ENCODE measurements at regions not wholly inside any gene's neighbourhood (a gene's known extent, or its start where the extent isn't known, plus 50 kb on each side); places are given as distances from the start of the nearest gene placed in this dataset.

DNA sequence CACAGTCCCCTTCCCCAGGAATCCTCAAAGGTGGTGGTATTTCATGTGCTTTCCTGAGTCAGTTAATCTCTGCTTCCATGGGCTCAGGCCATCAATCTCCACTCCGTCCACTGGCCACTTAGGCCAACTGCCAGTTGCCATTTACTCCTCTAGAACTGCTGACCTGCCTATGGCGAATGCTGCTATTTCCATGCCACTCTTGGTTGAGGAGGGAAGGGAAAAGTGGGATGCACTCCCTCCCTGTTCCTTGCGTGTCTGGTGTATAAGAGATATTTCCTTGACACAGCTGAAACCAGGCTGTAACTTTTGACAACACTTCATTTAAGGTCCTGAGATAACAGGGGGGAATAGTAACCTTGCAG is 261.5 kb downstream of the MREG start:
- no peaks in the 10 kb centered on the region for H3K36me3 ChIP-seq (ENCODE audit: control insufficient read depth in 1 of 2, insufficient read depth in 2 of 2, low read length in 2 of 2)
- H3K27me3 ChIP-seq (ENCODE audit: low read depth, low read length), result no peaks in the 10 kb centered on the region
- H3K27ac ChIP-seq (ENCODE audit: low read length), result no peak overlapping the region
- H3K4me3 ChIP-seq (ENCODE audit: low read depth in 1 of 2, low read length in 2 of 2), result no peak overlapping the region
- H3K9me3 ChIP-seq (ENCODE audit: control insufficient read depth in 1 of 2, low read length in 2 of 2), result no peaks in the 10 kb centered on the region
- H3K4me1 ChIP-seq (ENCODE audit: control insufficient read depth in 1 of 2, insufficient read depth in 2 of 2, low read length in 2 of 2), result peaks cover 0 to 12% of the 10 kb centered on the region in 2 donors

DNA sequence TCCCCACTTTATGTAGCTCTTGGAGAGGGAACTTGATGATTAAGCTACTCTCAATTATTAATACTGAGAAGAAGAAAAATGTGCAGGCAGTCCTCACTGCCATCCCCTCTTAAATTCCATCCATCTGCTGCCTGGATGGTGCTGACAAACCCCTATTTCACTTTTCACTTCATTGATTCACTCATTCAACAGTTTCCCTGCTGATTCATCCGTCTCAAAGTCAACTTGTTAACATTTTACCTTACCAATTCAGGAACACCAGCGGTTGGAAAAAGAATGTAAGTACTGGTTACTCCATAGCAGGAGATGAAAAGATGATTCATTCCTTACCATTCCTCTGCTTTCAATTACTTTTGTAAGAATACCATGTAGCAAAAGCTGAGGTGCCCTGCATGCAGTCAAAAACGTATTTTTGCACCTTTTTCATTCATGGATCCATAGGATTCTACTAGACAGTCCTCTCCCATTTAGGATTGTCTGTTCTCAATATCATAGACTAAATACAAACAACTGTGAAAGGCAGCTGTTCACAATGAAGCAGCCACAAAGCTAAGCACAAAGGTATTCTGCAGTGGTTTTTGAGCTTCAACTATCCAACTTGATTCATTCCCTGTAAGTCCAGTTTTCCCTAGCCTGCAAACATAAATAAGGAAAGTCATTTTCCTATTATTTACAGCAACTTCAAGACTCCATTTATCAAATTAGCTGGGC is 262.0 kb downstream of the MREG start:
- Histone ChIP-seq H3K27me3 (ENCODE audit: low read depth, low read length) (no peaks in the 10 kb centered on the region), H3K36me3 (ENCODE audit: control insufficient read depth in 1 of 2, insufficient read depth in 2 of 2, low read length in 2 of 2) (no peaks in the 10 kb centered on the region), H3K4me3 (ENCODE audit: low read depth in 1 of 2, low read length in 2 of 2) (no peak overlapping the region), H3K27ac (ENCODE audit: low read length) (no peak overlapping the region), H3K4me1 (ENCODE audit: control insufficient read depth in 1 of 2, insufficient read depth in 2 of 2, low read length in 2 of 2) (peaks cover 0 to 12% of the 10 kb centered on the region in 2 donors), H3K9me3 (ENCODE audit: control insufficient read depth in 1 of 2, low read length in 2 of 2) (no peaks in the 10 kb centered on the region)

- no peak overlapping the region for H3K4me3 ChIP-seq (ENCODE audit: low read depth in 1 of 2, low read length in 2 of 2)
- H3K4me1 ChIP-seq (ENCODE audit: control insufficient read depth in 1 of 2, insufficient read depth in 2 of 2, low read length in 2 of 2), result peaks cover 0 to 12% of the 10 kb centered on the region in 2 donors
- no peaks in the 10 kb centered on the region for H3K36me3 ChIP-seq (ENCODE audit: control insufficient read depth in 1 of 2, insufficient read depth in 2 of 2, low read length in 2 of 2)
- no peaks in the 10 kb centered on the region for H3K27me3 ChIP-seq (ENCODE audit: low read depth, low read length)
- H3K27ac ChIP-seq (ENCODE audit: low read length), result no peak overlapping the region
- H3K9me3 ChIP-seq (ENCODE audit: control insufficient read depth in 1 of 2, low read length in 2 of 2), result no peaks in the 10 kb centered on the region
Measured at GRCh38 chr2:215750763-215751162, 262.6 kb downstream of the MREG start.

DNA sequence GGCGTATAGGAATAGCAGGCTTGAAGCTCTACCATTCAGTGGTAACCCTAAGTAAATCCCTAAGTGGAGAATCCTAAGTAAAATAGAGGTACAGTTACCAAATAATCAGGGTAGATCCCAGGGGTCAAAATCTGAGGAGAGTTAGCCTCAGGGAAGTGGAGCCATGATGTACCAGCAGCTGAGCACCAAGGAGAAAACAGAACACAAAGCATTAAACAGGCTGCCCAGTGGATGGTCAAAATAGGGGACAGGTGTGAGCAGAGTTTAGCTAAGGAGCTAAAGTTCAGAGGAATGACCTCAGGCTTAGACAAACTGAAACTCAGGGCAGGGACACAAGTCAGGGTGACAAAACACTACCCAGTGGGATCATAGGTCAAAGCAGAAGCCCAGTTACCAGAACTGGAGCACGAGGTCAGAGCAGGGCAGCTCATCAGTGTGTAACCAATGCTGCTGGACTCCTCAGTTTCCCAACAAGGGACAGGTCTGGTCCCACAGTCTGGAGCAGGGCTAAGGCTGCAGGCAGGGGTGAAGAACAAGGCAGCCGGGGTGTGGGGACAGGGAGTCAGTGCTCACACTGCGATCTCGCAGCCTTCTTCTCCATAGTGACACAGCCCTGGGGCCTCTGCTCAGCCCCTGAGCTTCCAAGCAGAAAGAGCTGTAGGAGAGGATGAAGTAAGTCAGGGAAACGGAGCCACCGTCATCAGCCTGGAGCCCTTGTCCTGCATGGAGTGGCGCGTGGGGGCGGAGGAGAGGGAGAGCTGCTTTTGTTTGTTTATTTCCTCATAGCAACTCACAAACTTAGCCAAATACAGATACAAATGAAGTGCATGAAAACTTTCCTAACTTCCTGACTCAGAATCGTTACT is 264.0 kb downstream of the MREG start:
- H3K27me3 ChIP-seq (ENCODE audit: low read depth, low read length), result no peaks in the 10 kb centered on the region
- H3K4me3 ChIP-seq (ENCODE audit: low read depth in 1 of 2, low read length in 2 of 2), result no peak overlapping the region
- H3K4me1 ChIP-seq (ENCODE audit: control insufficient read depth in 1 of 2, insufficient read depth in 2 of 2, low read length in 2 of 2), result peaks cover 0 to 12% of the 10 kb centered on the region in 2 donors
- H3K27ac ChIP-seq (ENCODE audit: low read length), result peak overlapping the region; percentile 50
- no peaks in the 10 kb centered on the region for H3K9me3 ChIP-seq (ENCODE audit: control insufficient read depth in 1 of 2, low read length in 2 of 2)
- H3K36me3 ChIP-seq (ENCODE audit: control insufficient read depth in 1 of 2, insufficient read depth in 2 of 2, low read length in 2 of 2), result no peaks in the 10 kb centered on the region

DNA sequence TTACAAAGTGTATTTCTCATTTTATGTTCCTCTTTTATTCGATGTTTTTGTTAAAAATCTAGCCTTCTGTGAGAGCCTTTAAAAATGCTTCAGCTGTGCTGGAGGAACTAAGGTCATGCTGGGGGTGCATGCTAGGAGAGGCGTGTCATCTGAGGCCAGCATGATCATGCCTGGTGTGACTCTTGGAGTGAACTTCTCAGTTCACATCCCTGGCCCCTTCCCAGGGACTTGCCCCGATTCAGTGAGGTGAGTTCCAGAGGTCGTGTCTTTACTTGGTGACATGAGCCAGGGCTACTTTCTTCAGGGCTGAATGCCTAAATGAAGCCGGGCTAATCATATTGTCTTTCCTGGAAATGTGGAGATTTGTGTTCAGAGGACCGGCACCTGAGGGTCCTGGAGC is 264.9 kb downstream of the MREG start:
- H3K4me1 ChIP-seq (ENCODE audit: control insufficient read depth in 1 of 2, insufficient read depth in 2 of 2, low read length in 2 of 2), result peaks cover 0 to 12% of the 10 kb centered on the region in 2 donors
- H3K36me3 ChIP-seq (ENCODE audit: control insufficient read depth in 1 of 2, insufficient read depth in 2 of 2, low read length in 2 of 2), result no peaks in the 10 kb centered on the region
- H3K27ac ChIP-seq (ENCODE audit: low read length), result peak overlapping the region; percentile 50
- no peak overlapping the region for H3K4me3 ChIP-seq (ENCODE audit: low read depth in 1 of 2, low read length in 2 of 2)
- H3K27me3 ChIP-seq (ENCODE audit: low read depth, low read length), result no peaks in the 10 kb centered on the region
- no peaks in the 10 kb centered on the region for H3K9me3 ChIP-seq (ENCODE audit: control insufficient read depth in 1 of 2, low read length in 2 of 2)

DNA sequence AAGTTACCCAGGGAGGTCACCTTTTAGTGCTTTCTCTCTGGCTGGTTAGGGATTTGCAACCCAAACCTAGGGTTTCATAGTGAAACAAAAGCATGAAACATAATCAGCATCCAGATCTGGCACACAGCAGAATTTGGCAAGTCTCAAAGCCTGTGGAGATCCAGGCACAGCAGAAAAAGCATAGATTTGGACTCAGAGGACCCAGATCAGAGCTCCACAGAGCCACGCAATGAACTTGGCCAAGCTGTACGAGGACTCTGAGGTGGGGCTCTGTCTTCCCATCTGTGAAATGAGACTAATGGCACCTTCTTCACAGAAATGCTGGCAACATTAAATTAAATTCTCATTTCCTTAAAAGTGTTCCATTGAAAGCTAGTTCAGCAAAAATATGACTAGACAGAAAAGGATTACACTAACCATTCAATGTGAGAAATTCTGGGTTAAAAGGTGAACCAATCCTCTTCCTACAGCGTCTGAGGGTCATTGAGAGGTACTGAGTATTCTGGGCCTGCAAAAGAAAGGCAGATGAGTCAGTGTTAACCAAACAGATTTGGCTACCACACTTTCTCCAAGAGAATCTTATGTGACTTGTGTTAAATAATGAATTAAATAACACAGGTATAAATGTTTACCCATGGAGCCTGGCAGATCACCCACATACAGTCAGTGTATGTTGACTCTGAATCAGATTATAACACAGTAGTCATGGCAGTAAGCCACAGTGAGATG is 266.3 kb downstream of the MREG start:
- H3K4me3 ChIP-seq (ENCODE audit: low read depth in 1 of 2, low read length in 2 of 2), result no peak overlapping the region
- H3K27ac ChIP-seq (ENCODE audit: low read length), result no peak overlapping the region
- H3K36me3 ChIP-seq (ENCODE audit: control insufficient read depth in 1 of 2, insufficient read depth in 2 of 2, low read length in 2 of 2), result no peaks in the 10 kb centered on the region
- H3K4me1 ChIP-seq (ENCODE audit: control insufficient read depth in 1 of 2, insufficient read depth in 2 of 2, low read length in 2 of 2), result peaks cover 0 to 12% of the 10 kb centered on the region in 2 donors
- no peaks in the 10 kb centered on the region for H3K9me3 ChIP-seq (ENCODE audit: control insufficient read depth in 1 of 2, low read length in 2 of 2)
- H3K27me3 ChIP-seq (ENCODE audit: low read depth, low read length), result no peaks in the 10 kb centered on the region

- Histone ChIP-seq H3K27ac (ENCODE audit: low read length) (no peak overlapping the region), H3K4me1 (ENCODE audit: control insufficient read depth in 1 of 2, insufficient read depth in 2 of 2, low read length in 2 of 2) (peaks cover 0 to 12% of the 10 kb centered on the region in 2 donors), H3K4me3 (ENCODE audit: low read depth in 1 of 2, low read length in 2 of 2) (no peak overlapping the region), H3K9me3 (ENCODE audit: control insufficient read depth in 1 of 2, low read length in 2 of 2) (no peaks in the 10 kb centered on the region), H3K27me3 (ENCODE audit: low read depth, low read length) (no peaks in the 10 kb centered on the region), H3K36me3 (ENCODE audit: control insufficient read depth in 1 of 2, insufficient read depth in 2 of 2, low read length in 2 of 2) (no peaks in the 10 kb centered on the region)
Measured at GRCh38 chr2:215746226-215746886, 267.0 kb downstream of the MREG start.

- H3K4me3 ChIP-seq (ENCODE audit: low read depth in 1 of 2, low read length in 2 of 2), result no peak overlapping the region
- peaks cover 0 to 12% of the 10 kb centered on the region in 2 donors for H3K4me1 ChIP-seq (ENCODE audit: control insufficient read depth in 1 of 2, insufficient read depth in 2 of 2, low read length in 2 of 2)
- H3K9me3 ChIP-seq (ENCODE audit: control insufficient read depth in 1 of 2, low read length in 2 of 2), result no peaks in the 10 kb centered on the region
- H3K27me3 ChIP-seq (ENCODE audit: low read depth, low read length), result no peaks in the 10 kb centered on the region
- H3K27ac ChIP-seq (ENCODE audit: low read length), result no peak overlapping the region
- no peaks in the 10 kb centered on the region for H3K36me3 ChIP-seq (ENCODE audit: control insufficient read depth in 1 of 2, insufficient read depth in 2 of 2, low read length in 2 of 2)
Measured at GRCh38 chr2:215745331-215745730, 268.0 kb downstream of the MREG start.

DNA sequence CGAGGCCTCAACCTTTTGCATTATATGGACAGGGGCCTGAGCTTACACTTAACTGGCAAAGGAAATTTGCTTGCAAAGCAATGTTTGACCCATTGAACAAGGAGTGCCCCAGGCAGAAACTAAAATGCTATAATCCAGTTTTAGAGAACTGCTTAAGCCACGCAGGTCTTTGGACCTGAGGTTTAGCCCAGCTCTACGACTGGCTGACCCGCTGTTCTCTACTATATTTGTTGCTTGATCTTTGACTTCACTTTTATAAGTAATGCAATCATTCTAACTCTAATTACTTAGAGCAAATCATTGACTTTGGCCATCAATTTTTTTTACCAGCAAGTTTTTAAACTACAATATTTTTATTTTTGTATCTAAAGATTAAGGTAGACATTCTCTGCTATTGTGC is 268.8 kb downstream of the MREG start:
- no peak overlapping the region for H3K27ac ChIP-seq (ENCODE audit: low read length)
- no peaks in the 10 kb centered on the region for H3K9me3 ChIP-seq (ENCODE audit: control insufficient read depth in 1 of 2, low read length in 2 of 2)
- H3K4me3 ChIP-seq (ENCODE audit: low read depth in 1 of 2, low read length in 2 of 2), result no peak overlapping the region
- H3K4me1 ChIP-seq (ENCODE audit: control insufficient read depth in 1 of 2, insufficient read depth in 2 of 2, low read length in 2 of 2), result peaks cover 0 to 8% of the 10 kb centered on the region in 2 donors
- H3K36me3 ChIP-seq (ENCODE audit: control insufficient read depth in 1 of 2, insufficient read depth in 2 of 2, low read length in 2 of 2), result no peaks in the 10 kb centered on the region
- no peaks in the 10 kb centered on the region for H3K27me3 ChIP-seq (ENCODE audit: low read depth, low read length)

GRCh38 chr2:215743066-215743465 is 270.3 kb downstream of the MREG start:
- no peaks in the 10 kb centered on the region for H3K9me3 ChIP-seq (ENCODE audit: control insufficient read depth in 1 of 2, low read length in 2 of 2)
- H3K4me3 ChIP-seq (ENCODE audit: low read depth in 1 of 2, low read length in 2 of 2), result no peak overlapping the region
- H3K27me3 ChIP-seq (ENCODE audit: low read depth, low read length), result no peaks in the 10 kb centered on the region
- no peaks in the 10 kb centered on the region for H3K36me3 ChIP-seq (ENCODE audit: control insufficient read depth in 1 of 2, insufficient read depth in 2 of 2, low read length in 2 of 2)
- H3K27ac ChIP-seq (ENCODE audit: low read length), result no peak overlapping the region
- peaks cover 0 to 4% of the 10 kb centered on the region in 2 donors for H3K4me1 ChIP-seq (ENCODE audit: control insufficient read depth in 1 of 2, insufficient read depth in 2 of 2, low read length in 2 of 2)

- H3K4me3 ChIP-seq (ENCODE audit: low read depth in 1 of 2, low read length in 2 of 2), result no peak overlapping the region
- H3K27ac ChIP-seq (ENCODE audit: low read length), result no peak overlapping the region
- no peaks in the 10 kb centered on the region for H3K9me3 ChIP-seq (ENCODE audit: control insufficient read depth in 1 of 2, low read length in 2 of 2)
- no peaks in the 10 kb centered on the region for H3K36me3 ChIP-seq (ENCODE audit: control insufficient read depth in 1 of 2, insufficient read depth in 2 of 2, low read length in 2 of 2)
- H3K4me1 ChIP-seq (ENCODE audit: control insufficient read depth in 1 of 2, insufficient read depth in 2 of 2, low read length in 2 of 2), result peaks cover 0 to 4% of the 10 kb centered on the region in 2 donors
- H3K27me3 ChIP-seq (ENCODE audit: low read depth, low read length), result no peaks in the 10 kb centered on the region
Measured at GRCh38 chr2:215742021-215742420, 271.3 kb downstream of the MREG start.
